NCI-H2227 (cell line): ENCODE measurements at regions not wholly inside any gene's neighbourhood (a gene's known extent, or its start where the extent isn't known, plus 50 kb on each side); places are given as distances from the start of the nearest gene placed in this dataset.

Experiments used
- DNase-seq: peaks from one replicate; lab custom pipeline; 2025; ENCODE audit not compliant: unreplicated experiment; lab: John Stamatoyannopoulos, UW

GRCh38 chr15:60093273-60094067, 89.4 kb downstream of the FOXB1 start:
- peak; percentile 72 for DNase-seq

- DNase-seq, result no peak
Measured at GRCh38 chr15:60095711-60096110, 91.6 kb downstream of the FOXB1 start.

- DNase-seq, result no peak
Measured at GRCh38 chr15:60096157-60096556, 92.0 kb downstream of the FOXB1 start.

- DNase-seq, result no peak
Measured at GRCh38 chr15:60101416-60101815, 97.3 kb downstream of the FOXB1 start.

- no peak for DNase-seq
Measured at GRCh38 chr15:60102748-60103147, 98.6 kb downstream of the FOXB1 start.

GRCh38 chr15:60110909-60111308, 106.8 kb downstream of the FOXB1 start:
- no peak for DNase-seq

GRCh38 chr15:60115579-60116380, 111.7 kb downstream of the FOXB1 start:
- DNase-seq, result peak; percentile 37

- DNase-seq, result no peak
Measured at GRCh38 chr15:60116456-60117089, 112.5 kb downstream of the FOXB1 start.

GRCh38 chr15:60118146-60118545, 114.0 kb downstream of the FOXB1 start:
- no peak for DNase-seq

GRCh38 chr15:60118626-60119025, 114.5 kb downstream of the FOXB1 start:
- no peak for DNase-seq

- no peak for DNase-seq
Measured at GRCh38 chr15:60119101-60119500, 115.0 kb downstream of the FOXB1 start.

- DNase-seq, result no peak
Measured at GRCh38 chr15:60120100-60120499, 116.0 kb downstream of the FOXB1 start.

GRCh38 chr15:60121845-60122244, 117.7 kb downstream of the FOXB1 start:
- no peak for DNase-seq

- no peak for DNase-seq
Measured at GRCh38 chr15:60122691-60123090, 118.6 kb downstream of the FOXB1 start.

GRCh38 chr15:60124460-60125070, 120.5 kb downstream of the FOXB1 start:
- DNase-seq, result no peak

- no peak for DNase-seq
Measured at GRCh38 chr15:60125334-60125733, 121.2 kb downstream of the FOXB1 start.

GRCh38 chr15:60126200-60126599, 122.1 kb downstream of the FOXB1 start:
- no peak for DNase-seq

GRCh38 chr15:60126661-60127060, 122.5 kb downstream of the FOXB1 start:
- no peak for DNase-seq

- DNase-seq, result no peak
Measured at GRCh38 chr15:60128000-60128376, 123.9 kb downstream of the FOXB1 start.

GRCh38 chr15:60128710-60129109, 124.6 kb downstream of the FOXB1 start:
- no peak for DNase-seq

- DNase-seq, result no peak
Measured at GRCh38 chr15:60130398-60130797, 126.3 kb downstream of the FOXB1 start.
